HepG2 (cell line): ENCODE measurements at regions not wholly inside any gene's neighbourhood (a gene's known extent, or its start where the extent isn't known, plus 50 kb on each side); places are given as distances from the start of the nearest gene placed in this dataset.

Source experiments
- ELF4 ChIP-seq: sonication (generic); formaldehyde crosslinking; IDR thresholded peaks from 2 replicates; pipeline ENCODE4 v1.5.0; 2020; ENCODE audit warnings: missing genetic modification reagents, mild to moderate bottlenecking, moderate library complexity, borderline replicate concordance
- FOXJ3 ChIP-seq: sonication (generic); formaldehyde crosslinking; IDR thresholded peaks from 2 replicates; pipeline ENCODE4 v1.4.0; 2020; ENCODE audit warnings: missing genetic modification reagents, mild to moderate bottlenecking, borderline replicate concordance
- KDM5B ChIP-seq: sonication (generic); formaldehyde crosslinking; IDR thresholded peaks from 2 replicates; pipeline ENCODE4 v1.4.0; 2020; ENCODE audit warnings: missing genetic modification reagents, mild to moderate bottlenecking, borderline replicate concordance
- NFATC3 ChIP-seq: sonication (generic); formaldehyde crosslinking; IDR thresholded peaks from 2 replicates; pipeline ENCODE4 v1.5.1; 2020; ENCODE audit warnings: mild to moderate bottlenecking, missing genetic modification reagents
- POLR2A ChIP-seq, 2 experiments: IDR thresholded peaks; 2 replicates each; pipeline ENCODE4 v1.6.1; 2011; ENCODE audit warnings: low read depth in 2 of 2, low read length in 2 of 2, mild to moderate bottlenecking in 1 of 2, moderate library complexity in 1 of 2; ENCODE audit not compliant: insufficient read depth in 1 of 2
- XRCC5 ChIP-seq: fragments of 200-400 bp; formaldehyde crosslinking; optimal IDR thresholded peaks from 2 replicates; pipeline ENCODE3; 2017; ENCODE audit warnings: mild to moderate bottlenecking, low read length
- TF ChIP-seq, protein P1 (sequence below): IDR thresholded peaks from 2 replicates; pipeline ENCODE4 v1.6.1; 2016; ENCODE audit warnings: control low read depth
- TF ChIP-seq, protein P2 (sequence below): IDR thresholded peaks from 2 replicates; pipeline ENCODE4 v1.6.1; 2016

DNA sequence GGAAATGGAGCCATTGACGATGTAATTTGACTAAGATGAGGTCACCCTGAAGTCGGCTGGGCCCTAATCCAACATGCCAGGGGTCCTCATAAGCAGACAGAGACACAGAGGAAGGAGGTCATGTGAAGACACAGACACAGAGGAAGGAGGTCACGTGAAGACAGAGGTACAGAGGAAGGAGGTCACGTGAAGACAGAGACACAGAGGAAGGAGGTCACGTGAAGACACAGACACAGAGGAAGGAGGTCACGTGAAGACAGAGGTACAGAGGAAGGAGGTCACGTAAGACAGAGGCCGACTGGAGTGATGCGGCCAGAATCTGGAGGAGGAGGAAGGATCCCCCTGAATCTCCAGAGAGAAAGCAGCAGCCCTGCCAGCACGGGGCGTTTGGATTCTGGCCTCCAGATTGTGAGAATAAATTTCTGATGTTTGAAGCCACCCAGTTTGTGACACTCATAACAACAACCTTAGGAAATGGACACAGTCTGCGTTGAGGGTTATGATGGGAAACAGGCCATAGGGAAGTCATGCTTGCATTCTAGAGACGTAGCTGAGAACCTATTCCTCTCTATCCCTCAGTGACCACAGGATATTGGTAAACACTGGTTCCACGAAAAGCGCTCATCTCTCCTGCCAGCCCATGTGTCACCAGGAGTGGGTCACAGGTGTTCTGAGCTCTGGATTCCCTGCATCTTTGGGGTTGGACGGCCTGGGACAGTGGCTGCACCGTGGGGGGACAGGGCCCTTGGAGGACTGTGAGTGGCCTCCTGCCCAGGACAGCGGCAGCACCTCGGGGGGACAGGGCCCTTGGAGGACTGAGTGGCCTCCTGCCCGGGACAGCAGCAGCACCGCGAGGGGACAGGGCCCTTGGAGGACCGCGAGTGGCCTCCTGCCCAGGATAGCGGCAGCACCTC, 108.5 kb downstream of the SOX1 start:
- TF ChIP-seq, protein P1, sequence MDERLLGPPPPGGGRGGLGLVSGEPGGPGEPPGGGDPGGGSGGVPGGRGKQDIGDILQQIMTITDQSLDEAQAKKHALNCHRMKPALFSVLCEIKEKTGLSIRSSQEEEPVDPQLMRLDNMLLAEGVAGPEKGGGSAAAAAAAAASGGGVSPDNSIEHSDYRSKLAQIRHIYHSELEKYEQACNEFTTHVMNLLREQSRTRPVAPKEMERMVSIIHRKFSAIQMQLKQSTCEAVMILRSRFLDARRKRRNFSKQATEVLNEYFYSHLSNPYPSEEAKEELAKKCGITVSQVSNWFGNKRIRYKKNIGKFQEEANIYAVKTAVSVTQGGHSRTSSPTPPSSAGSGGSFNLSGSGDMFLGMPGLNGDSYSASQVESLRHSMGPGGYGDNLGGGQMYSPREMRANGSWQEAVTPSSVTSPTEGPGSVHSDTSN (CRISPR knock-in tag), result no peak
- TF ChIP-seq POLR2A (IDR thresholded peaks at IDR 0.05; ENCODE audit: insufficient read depth in 1 of 2, low read depth in 2 of 2, low read length in 2 of 2) (no peak), FOXJ3 (CRISPR knock-in tag) (no peak), NFATC3 (no peak), ELF4 (CRISPR knock-in tag) (no peak), KDM5B (no peak), XRCC5 (no peak)
- TF ChIP-seq, protein P2, sequence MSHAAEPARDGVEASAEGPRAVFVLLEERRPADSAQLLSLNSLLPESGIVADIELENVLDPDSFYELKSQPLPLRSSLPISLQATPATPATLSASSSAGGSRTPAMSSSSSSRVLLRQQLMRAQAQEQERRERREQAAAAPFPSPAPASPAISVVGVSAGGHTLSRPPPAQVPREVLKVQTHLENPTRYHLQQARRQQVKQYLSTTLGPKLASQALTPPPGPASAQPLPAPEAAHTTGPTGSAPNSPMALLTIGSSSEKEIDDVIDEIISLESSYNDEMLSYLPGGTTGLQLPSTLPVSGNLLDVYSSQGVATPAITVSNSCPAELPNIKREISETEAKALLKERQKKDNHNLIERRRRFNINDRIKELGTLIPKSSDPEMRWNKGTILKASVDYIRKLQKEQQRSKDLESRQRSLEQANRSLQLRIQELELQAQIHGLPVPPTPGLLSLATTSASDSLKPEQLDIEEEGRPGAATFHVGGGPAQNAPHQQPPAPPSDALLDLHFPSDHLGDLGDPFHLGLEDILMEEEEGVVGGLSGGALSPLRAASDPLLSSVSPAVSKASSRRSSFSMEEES (CRISPR knock-in tag), result no peak
